ENCODE measurements at regions not wholly inside any gene's neighbourhood (a gene's known extent, or its start where the extent isn't known, plus 50 kb on each side); places are given as distances from the start of the nearest gene placed in this dataset.

DNA sequence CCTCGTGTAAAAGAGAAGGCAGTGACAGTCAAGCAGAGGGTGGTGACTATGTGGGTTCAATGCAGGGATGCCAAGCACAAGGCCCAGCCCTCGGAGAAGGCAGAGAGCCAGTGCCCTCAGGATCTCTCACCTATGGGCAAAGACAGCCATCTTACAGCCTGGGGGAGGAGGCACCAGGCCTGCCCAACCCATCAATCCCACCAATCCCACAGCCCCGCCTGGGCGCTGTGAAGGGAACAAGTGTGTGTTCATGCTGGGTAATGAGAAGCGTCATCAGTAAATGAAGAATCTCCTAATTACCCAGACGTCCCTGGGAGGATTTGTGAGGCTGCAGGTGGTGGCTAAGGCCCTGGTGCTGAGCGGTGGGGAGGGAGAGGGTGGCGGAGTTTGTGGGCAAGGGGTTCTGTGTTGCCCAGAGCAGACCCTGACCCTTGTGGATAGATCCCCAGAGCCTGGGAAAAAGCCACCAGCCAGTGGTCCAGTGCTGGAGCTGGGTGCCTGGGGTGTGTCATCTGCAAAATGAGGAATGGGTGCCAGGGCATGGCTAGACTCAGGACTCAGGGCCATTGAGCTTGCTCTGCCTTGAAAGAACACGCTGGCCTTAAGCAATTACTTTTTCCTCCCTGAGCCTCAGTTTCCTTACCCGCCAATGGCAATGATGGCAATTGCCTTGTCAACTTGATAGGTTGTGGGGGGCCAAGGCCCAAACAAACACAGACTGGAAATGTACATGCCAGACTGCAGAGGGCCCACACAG is 128.1 kb upstream of the UNC5B start:
- intact Hi-C loops (cut with micrococcal nuclease; ENCODE audit: unreplicated experiment), result no loop called here
- no TSS peak for BruUV-seq (replicated peaks)
- DNase-seq, result no peak
- no peaks in the 10 kb centered on the region for H3K9me2 ChIP-seq (ENCODE audit: insufficient read depth)
- peaks cover 20% of the 10 kb centered on the region for H3K27me3 ChIP-seq (ENCODE audit: insufficient read depth, low read depth)
- H3K4me2 ChIP-seq, result no peak overlapping the region
- no peaks in the 10 kb centered on the region for H3K79me2 ChIP-seq (ENCODE audit: low read depth)
- no peak overlapping the region for H2AFZ ChIP-seq
- no peaks in the 10 kb centered on the region for H4K20me1 ChIP-seq (ENCODE audit: insufficient read depth)
- POLR2A ChIA-PET (ENCODE audit: unreplicated experiment), result no interaction called here
- no peak for TF ChIP-seq EZH2 (IDR thresholded peaks at IDR 0.05; ENCODE audit: low read depth)
- H3K27ac ChIP-seq, result no peak overlapping the region
- CTCF ChIA-PET, result no interaction called here
- no peaks in the 10 kb centered on the region for H3K4me1 ChIP-seq (replicated peaks; ENCODE audit: insufficient read depth)
- no peaks in the 10 kb centered on the region for H3K9me3 ChIP-seq (ENCODE audit: insufficient read depth, low read depth)
- no peaks in the 10 kb centered on the region for H3F3A ChIP-seq (ENCODE audit: insufficient read depth, low read depth)
- H3K4me3 ChIP-seq, result no peak overlapping the region
- H3K36me3 ChIP-seq (ENCODE audit: low read depth), result no peaks in the 10 kb centered on the region

DNA sequence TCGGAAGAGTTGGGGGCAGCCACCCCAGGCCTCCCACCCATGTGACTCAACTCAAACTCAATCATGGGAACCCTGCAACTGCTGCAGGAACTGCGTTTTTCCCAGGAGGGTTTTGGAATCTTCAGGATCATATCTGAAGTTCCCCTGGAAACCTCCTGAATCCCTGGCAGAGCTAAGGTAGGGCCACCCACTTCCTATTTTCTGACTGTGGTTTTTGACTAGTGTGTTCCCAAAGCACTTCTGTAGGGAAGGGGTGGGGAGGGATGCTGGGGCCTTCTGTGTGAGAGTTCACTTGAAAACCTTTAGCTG is 127.6 kb upstream of the UNC5B start:
- H3K9me3 ChIP-seq (ENCODE audit: insufficient read depth, low read depth), result no peaks in the 10 kb centered on the region
- no peak overlapping the region for H3K4me2 ChIP-seq
- no peaks in the 10 kb centered on the region for H3K9me2 ChIP-seq (ENCODE audit: insufficient read depth)
- no peak overlapping the region for H2AFZ ChIP-seq
- H3K27me3 ChIP-seq (ENCODE audit: insufficient read depth, low read depth), result peaks cover 19% of the 10 kb centered on the region
- H3K27ac ChIP-seq, result no peak overlapping the region
- intact Hi-C loops (cut with micrococcal nuclease; ENCODE audit: unreplicated experiment), result no loop called here
- no peaks in the 10 kb centered on the region for H4K20me1 ChIP-seq (ENCODE audit: insufficient read depth)
- no peak overlapping the region for H3K4me3 ChIP-seq
- POLR2A ChIA-PET (ENCODE audit: unreplicated experiment), result interaction anchor here (0.7 kb wide), 1 partner anchor 46 kb away, joined by 3 read pairs; no protein-coding TSS in a partner anchor
- no peak for DNase-seq
- no TSS peak for BruUV-seq (replicated peaks)
- CTCF ChIA-PET, result no interaction called here
- H3F3A ChIP-seq (ENCODE audit: insufficient read depth, low read depth), result no peaks in the 10 kb centered on the region
- no peak for TF ChIP-seq EZH2 (IDR thresholded peaks at IDR 0.05; ENCODE audit: low read depth)
- TF ChIP-seq, protein P1, sequence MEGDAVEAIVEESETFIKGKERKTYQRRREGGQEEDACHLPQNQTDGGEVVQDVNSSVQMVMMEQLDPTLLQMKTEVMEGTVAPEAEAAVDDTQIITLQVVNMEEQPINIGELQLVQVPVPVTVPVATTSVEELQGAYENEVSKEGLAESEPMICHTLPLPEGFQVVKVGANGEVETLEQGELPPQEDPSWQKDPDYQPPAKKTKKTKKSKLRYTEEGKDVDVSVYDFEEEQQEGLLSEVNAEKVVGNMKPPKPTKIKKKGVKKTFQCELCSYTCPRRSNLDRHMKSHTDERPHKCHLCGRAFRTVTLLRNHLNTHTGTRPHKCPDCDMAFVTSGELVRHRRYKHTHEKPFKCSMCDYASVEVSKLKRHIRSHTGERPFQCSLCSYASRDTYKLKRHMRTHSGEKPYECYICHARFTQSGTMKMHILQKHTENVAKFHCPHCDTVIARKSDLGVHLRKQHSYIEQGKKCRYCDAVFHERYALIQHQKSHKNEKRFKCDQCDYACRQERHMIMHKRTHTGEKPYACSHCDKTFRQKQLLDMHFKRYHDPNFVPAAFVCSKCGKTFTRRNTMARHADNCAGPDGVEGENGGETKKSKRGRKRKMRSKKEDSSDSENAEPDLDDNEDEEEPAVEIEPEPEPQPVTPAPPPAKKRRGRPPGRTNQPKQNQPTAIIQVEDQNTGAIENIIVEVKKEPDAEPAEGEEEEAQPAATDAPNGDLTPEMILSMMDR (conservative IDR thresholded peaks at IDR 0.05), result no peak
- H3K79me2 ChIP-seq (ENCODE audit: low read depth), result no peaks in the 10 kb centered on the region
- H3K4me1 ChIP-seq (replicated peaks; ENCODE audit: insufficient read depth), result no peaks in the 10 kb centered on the region
- H3K36me3 ChIP-seq (ENCODE audit: low read depth), result no peaks in the 10 kb centered on the region

DNA sequence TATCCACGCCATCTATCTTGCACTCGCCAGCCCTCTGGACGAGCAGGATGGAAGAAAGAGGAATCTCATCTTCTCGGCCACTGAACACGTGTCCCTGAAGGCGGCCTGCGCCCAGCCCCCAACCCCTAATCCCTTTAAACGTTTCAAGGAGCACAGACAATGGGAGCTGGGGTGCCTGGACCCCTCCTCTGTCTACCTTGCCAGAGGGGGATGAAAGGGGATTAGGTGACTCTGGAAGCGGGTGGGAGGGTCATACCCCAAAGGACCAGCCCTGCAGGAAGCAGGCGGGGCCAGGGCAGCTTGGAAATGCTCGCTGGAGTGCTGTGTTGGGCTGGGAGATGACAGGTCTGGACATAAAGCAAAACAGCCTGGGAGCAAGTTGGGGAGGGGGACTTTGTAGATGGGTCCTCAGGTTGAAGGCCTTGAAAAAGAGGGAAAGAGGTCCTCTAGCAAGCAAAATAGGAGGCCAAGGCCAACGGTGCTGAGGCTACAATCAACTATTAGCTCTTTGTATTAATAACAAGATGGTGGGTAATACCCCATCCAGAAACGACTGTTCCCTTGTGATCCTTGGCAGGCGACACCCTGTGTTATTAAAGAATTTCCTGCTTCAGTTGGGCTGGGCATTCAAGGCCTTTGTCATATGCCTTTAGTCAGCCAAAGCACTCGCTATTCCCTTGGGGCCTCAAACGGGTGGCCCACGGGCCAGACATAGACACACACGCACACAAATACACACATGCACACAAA is 126.5 kb upstream of the UNC5B start:
- DNase-seq, result no peak
- no TSS peak for BruUV-seq (replicated peaks)
- no peak overlapping the region for H3K27ac ChIP-seq
- no peaks in the 10 kb centered on the region for H3K9me3 ChIP-seq (ENCODE audit: insufficient read depth, low read depth)
- H3K4me1 ChIP-seq (replicated peaks; ENCODE audit: insufficient read depth), result no peaks in the 10 kb centered on the region
- no peak overlapping the region for H3K4me2 ChIP-seq
- no peaks in the 10 kb centered on the region for H3K9me2 ChIP-seq (ENCODE audit: insufficient read depth)
- H3K36me3 ChIP-seq (ENCODE audit: low read depth), result no peaks in the 10 kb centered on the region
- intact Hi-C loops (cut with micrococcal nuclease; ENCODE audit: unreplicated experiment), result no loop called here
- ChIA-PET CTCF (no interaction called here), POLR2A (ENCODE audit: unreplicated experiment) (interaction anchor here (0.7 kb wide), 1 partner anchor 22 kb away, joined by 3 read pairs; no protein-coding TSS in a partner anchor)
- H4K20me1 ChIP-seq (ENCODE audit: insufficient read depth), result no peaks in the 10 kb centered on the region
- H3K79me2 ChIP-seq (ENCODE audit: low read depth), result no peaks in the 10 kb centered on the region
- no peak overlapping the region for H2AFZ ChIP-seq
- H3K27me3 ChIP-seq (ENCODE audit: insufficient read depth, low read depth), result peaks cover 20% of the 10 kb centered on the region
- no peak for TF ChIP-seq EZH2 (IDR thresholded peaks at IDR 0.05; ENCODE audit: low read depth)
- TF ChIP-seq, protein P1 (conservative IDR thresholded peaks at IDR 0.05), result no peak
- H3K4me3 ChIP-seq, result no peak overlapping the region
- H3F3A ChIP-seq (ENCODE audit: insufficient read depth, low read depth), result no peaks in the 10 kb centered on the region
